Stimulated activated memory B cell treated with anti-CD40 and anti-IgM and Interleukin-4, amounts not matched to agents 10 μg/mL and 1 μg/mL and 100 μg/mL, for 72 hours (primary cell): ENCODE measurements at regions not wholly inside any gene's neighbourhood (a gene's known extent, or its start where the extent isn't known, plus 50 kb on each side); places are given as distances from the start of the nearest gene placed in this dataset.

Experiments used
- ATAC-seq: fragments of 150-1000 bp; cut with Tn5 transposase; 2 replicates; pipeline ENCODE4 v1.10.0; 2021
- H3K27ac Mint-ChIP-seq: one replicate; pipeline ENCODE4 v1.8.0; 2022; ENCODE audit warnings: mild to moderate bottlenecking, mixed read lengths
- H3K27me3 Mint-ChIP-seq: one replicate; pipeline ENCODE4 v1.8.0; 2022; ENCODE audit warnings: mixed read lengths
- H3K36me3 Mint-ChIP-seq: one replicate; pipeline ENCODE4 v1.8.0; 2022; ENCODE audit warnings: mixed read lengths
- H3K4me1 Mint-ChIP-seq: one replicate; pipeline ENCODE4 v1.8.0; 2022; ENCODE audit warnings: mixed read lengths
- H3K4me3 Mint-ChIP-seq: one replicate; pipeline ENCODE4 v1.8.0; 2022; ENCODE audit warnings: mild to moderate bottlenecking, moderate library complexity, mixed read lengths
- H3K9me3 Mint-ChIP-seq: one replicate; pipeline ENCODE4 v1.8.0; 2022; ENCODE audit warnings: mixed read lengths

DNA sequence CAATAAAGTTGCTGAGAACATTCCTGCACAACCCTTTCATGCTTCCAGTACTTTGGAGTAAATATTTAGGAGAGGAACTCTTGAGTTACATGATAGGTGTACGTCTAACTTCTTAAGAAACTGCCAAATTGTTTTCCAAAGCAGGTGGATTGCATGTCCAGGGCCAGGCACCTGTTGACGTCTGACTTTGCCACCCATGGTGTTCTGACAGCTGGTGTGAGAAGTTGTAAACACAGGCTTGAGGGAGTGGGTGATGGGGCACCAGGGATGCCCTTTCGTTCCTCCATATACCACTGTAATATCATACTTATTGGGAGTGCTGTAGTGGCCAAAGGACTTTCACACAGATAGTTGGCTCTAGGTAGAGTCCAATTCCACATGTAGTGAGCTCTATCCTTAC is 352.1 kb downstream of the GADD45G start:
- no peak overlapping the region for H3K4me3 Mint-ChIP-seq
- H3K4me1 Mint-ChIP-seq = peaks cover 10% of the 10 kb centered on the region
- H3K9me3 Mint-ChIP-seq = no peaks in the 10 kb centered on the region
- ATAC-seq = no peak
- H3K27ac Mint-ChIP-seq = no peak overlapping the region
- H3K36me3 Mint-ChIP-seq = no peaks in the 10 kb centered on the region
- no peaks in the 10 kb centered on the region for H3K27me3 Mint-ChIP-seq

DNA sequence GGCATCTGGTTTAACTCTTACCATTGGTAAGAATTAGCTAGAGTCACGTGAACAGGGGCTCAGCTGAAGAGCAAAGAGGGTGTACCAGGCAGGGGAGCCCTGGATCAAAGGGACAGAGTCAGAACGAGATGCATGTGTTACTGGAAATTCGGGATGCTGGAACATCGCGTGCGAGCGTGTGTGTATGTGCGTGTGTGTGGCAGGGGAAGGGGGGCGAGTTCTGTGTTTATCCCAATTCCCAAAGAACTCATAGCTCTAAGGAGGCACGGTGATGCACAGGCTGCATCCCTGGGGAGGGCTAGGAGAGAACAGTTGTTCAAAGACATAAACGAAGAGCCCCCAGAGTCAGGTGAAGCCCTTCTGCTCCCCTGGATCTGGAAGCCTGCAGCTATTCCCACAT is 353.3 kb downstream of the GADD45G start:
- Mint-ChIP-seq H3K4me1 (peaks cover 15% of the 10 kb centered on the region), H3K27me3 (no peaks in the 10 kb centered on the region), H3K27ac (no peak overlapping the region), H3K4me3 (no peak overlapping the region), H3K36me3 (no peaks in the 10 kb centered on the region), H3K9me3 (no peaks in the 10 kb centered on the region)
- ATAC-seq = no peak

- ATAC-seq = no peak
These were observed 357.0 kb downstream of the GADD45G start for GRCh38 chr9:89961616-89962341.

DNA sequence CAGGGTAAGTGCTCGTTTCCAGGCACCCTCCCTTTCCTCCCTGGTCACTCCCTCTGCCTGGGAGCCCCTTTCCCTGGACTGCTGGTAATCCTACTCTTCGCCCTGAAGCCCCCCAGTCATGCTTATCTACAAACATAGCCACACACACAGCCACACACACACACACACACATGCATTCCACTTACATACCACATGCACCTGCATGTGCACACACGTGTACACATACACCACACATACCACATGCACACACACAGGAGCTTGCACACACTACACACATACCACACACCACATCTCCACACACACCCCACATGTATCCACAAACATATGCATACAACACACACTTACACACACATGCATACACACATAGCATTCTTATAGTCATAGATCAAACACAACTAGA is 358.5 kb downstream of the GADD45G start:
- no peak for ATAC-seq
- Mint-ChIP-seq H3K4me3 (no peak overlapping the region), H3K36me3 (no peaks in the 10 kb centered on the region), H3K4me1 (peaks cover 15% of the 10 kb centered on the region), H3K27ac (no peak overlapping the region), H3K27me3 (no peaks in the 10 kb centered on the region), H3K9me3 (no peaks in the 10 kb centered on the region)

More at GRCh38 chr9:89961616-89962341, 357.0 kb downstream of the GADD45G start:
- peaks cover 15% of the 10 kb centered on the region for H3K4me1 Mint-ChIP-seq
- H3K36me3 Mint-ChIP-seq = no peaks in the 10 kb centered on the region
- no peak overlapping the region for H3K4me3 Mint-ChIP-seq
- peak overlapping the region; percentile 40 for H3K27ac Mint-ChIP-seq
- no peaks in the 10 kb centered on the region for H3K9me3 Mint-ChIP-seq
- no peaks in the 10 kb centered on the region for H3K27me3 Mint-ChIP-seq

DNA sequence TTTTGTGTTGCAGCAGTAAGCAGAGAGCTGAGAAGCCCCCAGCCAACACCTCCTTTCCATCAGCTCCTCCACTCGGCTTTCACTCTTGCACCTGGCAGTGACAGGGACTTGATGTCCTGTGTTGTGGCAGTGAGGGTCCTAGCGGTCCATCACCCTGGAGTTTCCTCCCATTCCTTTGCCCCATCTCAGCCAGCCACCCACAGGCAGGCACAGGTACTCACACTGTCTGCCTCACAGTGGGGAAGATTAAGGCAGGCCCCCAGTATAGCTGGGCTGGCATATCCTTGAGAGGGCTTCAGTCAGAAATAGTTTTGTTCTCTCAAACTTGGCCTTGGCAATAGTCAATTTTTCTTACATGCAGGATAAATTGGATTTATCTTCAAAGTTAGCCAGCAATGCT is 362.7 kb downstream of the GADD45G start:
- no peaks in the 10 kb centered on the region for H3K27me3 Mint-ChIP-seq

GRCh38 chr9:89969156-89969675 is 364.4 kb downstream of the GADD45G start:
- Mint-ChIP-seq H3K27ac (no peak overlapping the region), H3K4me3 (no peak overlapping the region), H3K36me3 (no peaks in the 10 kb centered on the region), H3K4me1 (peaks cover 7% of the 10 kb centered on the region), H3K9me3 (peaks cover 3% of the 10 kb centered on the region), H3K27me3 (no peaks in the 10 kb centered on the region)
- ATAC-seq = no peak

More for the DNA sequence above, 362.7 kb downstream of the GADD45G start:
- Mint-ChIP-seq H3K27ac (no peak overlapping the region), H3K9me3 (no peaks in the 10 kb centered on the region), H3K4me1 (peaks cover 7% of the 10 kb centered on the region), H3K36me3 (no peaks in the 10 kb centered on the region), H3K4me3 (no peak overlapping the region)
- no peak for ATAC-seq

DNA sequence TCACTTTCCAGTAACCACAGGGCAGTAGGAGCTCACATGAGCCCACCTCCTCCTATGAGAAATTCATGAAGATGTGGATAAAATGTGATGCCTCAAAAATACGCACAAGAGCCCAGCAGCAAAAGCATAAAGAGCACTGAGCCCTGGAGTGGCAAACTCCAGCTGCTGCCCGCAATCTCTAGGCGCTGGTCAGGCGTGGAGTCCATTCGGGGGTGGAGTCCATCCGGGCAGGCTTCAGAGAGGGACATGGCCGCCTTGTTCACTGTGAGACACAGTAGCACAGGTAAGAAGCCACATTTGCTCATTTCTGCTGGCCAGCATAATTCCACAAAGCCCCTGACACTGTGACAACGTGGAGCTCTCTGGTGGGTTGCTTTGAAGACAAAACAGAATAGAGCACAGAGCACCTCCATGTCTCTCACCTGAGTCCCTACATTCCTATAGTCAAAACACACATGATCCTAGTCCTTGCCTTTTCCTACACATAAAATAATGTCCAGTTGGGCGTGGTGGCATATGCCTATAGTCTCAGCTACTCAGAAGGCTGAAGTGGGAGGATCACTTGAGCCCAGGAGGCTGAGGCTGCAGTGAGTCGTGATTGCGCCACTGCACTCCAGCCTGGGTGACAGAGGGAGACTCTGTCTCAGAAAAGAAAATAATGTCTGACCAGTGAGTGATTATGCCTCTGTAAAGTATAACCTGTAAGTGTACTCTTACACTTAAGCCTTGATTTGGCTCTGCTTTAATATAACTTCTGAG is 365.2 kb downstream of the GADD45G start:
- Mint-ChIP-seq H3K4me3 (no peak overlapping the region), H3K36me3 (no peaks in the 10 kb centered on the region)
- ATAC-seq = no peak

GRCh38 chr9:89970701-89971100 is 365.9 kb downstream of the GADD45G start:
- no peaks in the 10 kb centered on the region for H3K27me3 Mint-ChIP-seq
- H3K4me3 Mint-ChIP-seq = no peak overlapping the region
- H3K36me3 Mint-ChIP-seq = no peaks in the 10 kb centered on the region
- H3K27ac Mint-ChIP-seq = no peak overlapping the region
- no peak for ATAC-seq
- H3K9me3 Mint-ChIP-seq = peaks cover 6% of the 10 kb centered on the region
- peaks cover 7% of the 10 kb centered on the region for H3K4me1 Mint-ChIP-seq

More for the DNA sequence above, 365.2 kb downstream of the GADD45G start:
- peaks cover 7% of the 10 kb centered on the region for H3K4me1 Mint-ChIP-seq
- H3K27ac Mint-ChIP-seq = no peak overlapping the region
- peaks cover 6% of the 10 kb centered on the region for H3K9me3 Mint-ChIP-seq
- H3K27me3 Mint-ChIP-seq = no peaks in the 10 kb centered on the region

DNA sequence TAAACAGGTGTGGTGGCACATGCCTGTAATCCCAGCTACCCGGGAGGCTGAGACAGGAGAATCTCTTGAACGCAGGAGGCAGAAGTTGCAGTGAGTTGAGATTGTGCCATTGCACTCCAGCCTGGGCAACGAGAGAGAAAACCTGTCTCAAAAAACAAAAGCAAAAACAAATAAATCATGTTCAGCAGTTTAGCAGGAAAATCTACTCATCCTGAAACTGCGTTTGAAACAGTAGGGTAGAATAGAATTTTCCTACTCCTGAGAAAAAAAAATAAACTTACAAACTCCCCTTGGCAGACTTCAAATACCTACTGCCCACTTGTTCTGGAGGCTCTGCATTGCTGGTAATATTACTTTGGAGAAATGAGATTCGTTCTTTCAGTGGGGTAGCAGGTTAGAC is 367.7 kb downstream of the GADD45G start:
- H3K27me3 Mint-ChIP-seq = no peaks in the 10 kb centered on the region
- H3K4me1 Mint-ChIP-seq = peaks cover 7% of the 10 kb centered on the region
- H3K27ac Mint-ChIP-seq = no peak overlapping the region
- H3K4me3 Mint-ChIP-seq = no peak overlapping the region
- peaks cover 6% of the 10 kb centered on the region for H3K9me3 Mint-ChIP-seq
- H3K36me3 Mint-ChIP-seq = no peaks in the 10 kb centered on the region
- ATAC-seq = no peak

- H3K36me3 Mint-ChIP-seq = no peaks in the 10 kb centered on the region
- no peak for ATAC-seq
- peaks cover 6% of the 10 kb centered on the region for H3K9me3 Mint-ChIP-seq
- no peaks in the 10 kb centered on the region for H3K27me3 Mint-ChIP-seq
- no peak overlapping the region for H3K4me3 Mint-ChIP-seq
- H3K27ac Mint-ChIP-seq = no peak overlapping the region
- peaks cover under 1% of the 10 kb centered on the region for H3K4me1 Mint-ChIP-seq
These were observed 369.8 kb downstream of the GADD45G start for GRCh38 chr9:89974582-89974981.

DNA sequence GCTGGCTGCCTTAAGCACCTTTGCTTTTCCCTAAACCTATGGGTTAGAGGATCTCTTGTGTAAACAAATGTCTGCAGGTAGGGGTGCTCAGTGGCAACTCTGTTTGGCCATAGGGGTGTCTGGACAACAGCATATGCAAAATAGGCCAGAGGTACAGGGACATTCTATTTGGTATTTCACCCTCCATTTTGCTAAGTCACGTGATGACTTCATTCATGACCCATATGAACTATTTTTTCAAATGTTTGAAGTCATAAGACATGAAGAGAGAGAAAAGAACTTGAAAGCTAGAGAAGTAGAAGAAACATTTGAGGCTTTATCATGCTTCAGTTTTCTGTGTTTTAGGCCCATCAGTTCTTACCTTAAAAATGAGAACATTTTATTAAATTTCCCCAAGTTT is 370.2 kb downstream of the GADD45G start:
- Mint-ChIP-seq H3K4me3 (no peak overlapping the region), H3K36me3 (no peaks in the 10 kb centered on the region), H3K27ac (no peak overlapping the region), H3K4me1 (no peaks in the 10 kb centered on the region), H3K27me3 (no peaks in the 10 kb centered on the region), H3K9me3 (peaks cover 6% of the 10 kb centered on the region)
- ATAC-seq = no peak

DNA sequence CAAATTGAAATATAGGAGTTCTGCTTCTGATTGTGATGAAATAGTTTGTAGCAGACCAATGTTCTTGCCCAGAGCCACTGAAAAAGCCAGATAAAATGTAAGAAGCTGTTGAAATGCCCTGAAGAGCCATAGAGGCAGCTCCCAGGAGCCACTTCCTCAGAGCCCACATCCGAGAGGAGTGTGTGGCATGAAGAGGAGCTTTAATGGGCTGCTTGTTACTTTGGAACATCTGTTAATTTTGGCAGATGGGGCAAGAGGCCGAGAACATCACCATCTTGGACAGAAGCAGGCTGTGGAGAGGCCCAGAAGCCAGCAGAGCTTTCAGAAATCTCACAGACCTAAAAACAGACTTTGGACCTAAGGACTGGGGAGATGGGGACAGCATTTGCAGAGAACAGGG is 370.8 kb downstream of the GADD45G start:
- H3K27me3 Mint-ChIP-seq = no peaks in the 10 kb centered on the region
- H3K36me3 Mint-ChIP-seq = no peaks in the 10 kb centered on the region
- H3K4me1 Mint-ChIP-seq = no peaks in the 10 kb centered on the region
- peaks cover 6% of the 10 kb centered on the region for H3K9me3 Mint-ChIP-seq
- H3K4me3 Mint-ChIP-seq = no peak overlapping the region
- no peak for ATAC-seq
- no peak overlapping the region for H3K27ac Mint-ChIP-seq

DNA sequence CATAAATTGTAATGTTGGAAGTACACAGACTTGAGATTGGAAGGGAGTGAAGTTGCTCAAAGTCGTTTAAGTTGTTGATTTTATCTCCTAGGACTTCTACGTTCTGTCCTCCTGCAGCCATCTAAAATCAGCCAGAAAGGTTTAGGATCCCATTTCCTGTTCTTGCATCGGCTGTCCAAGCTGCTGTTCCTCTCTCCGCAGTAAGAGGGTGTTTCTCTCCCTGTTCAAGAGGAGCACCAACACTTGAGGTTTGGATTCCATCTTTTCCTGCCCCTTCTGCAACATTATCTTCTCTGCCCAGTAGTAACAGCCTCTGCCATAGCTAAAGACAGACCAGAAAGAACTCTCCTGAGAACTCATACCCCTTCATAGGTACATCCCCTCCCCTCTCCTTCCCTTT is 373.4 kb downstream of the GADD45G start:
- Mint-ChIP-seq H3K4me3 (no peak overlapping the region), H3K9me3 (peaks cover 6% of the 10 kb centered on the region), H3K27ac (no peak overlapping the region), H3K4me1 (no peaks in the 10 kb centered on the region), H3K27me3 (peaks cover 15% of the 10 kb centered on the region), H3K36me3 (no peaks in the 10 kb centered on the region)
- ATAC-seq = no peak

- peaks cover 16% of the 10 kb centered on the region for H3K27me3 Mint-ChIP-seq
- H3K27ac Mint-ChIP-seq = no peak overlapping the region
- H3K9me3 Mint-ChIP-seq = no peaks in the 10 kb centered on the region
- H3K4me1 Mint-ChIP-seq = no peaks in the 10 kb centered on the region
- no peaks in the 10 kb centered on the region for H3K36me3 Mint-ChIP-seq
- H3K4me3 Mint-ChIP-seq = no peak overlapping the region
- ATAC-seq = no peak
These were observed 375.8 kb downstream of the GADD45G start for GRCh38 chr9:89980600-89980999.

DNA sequence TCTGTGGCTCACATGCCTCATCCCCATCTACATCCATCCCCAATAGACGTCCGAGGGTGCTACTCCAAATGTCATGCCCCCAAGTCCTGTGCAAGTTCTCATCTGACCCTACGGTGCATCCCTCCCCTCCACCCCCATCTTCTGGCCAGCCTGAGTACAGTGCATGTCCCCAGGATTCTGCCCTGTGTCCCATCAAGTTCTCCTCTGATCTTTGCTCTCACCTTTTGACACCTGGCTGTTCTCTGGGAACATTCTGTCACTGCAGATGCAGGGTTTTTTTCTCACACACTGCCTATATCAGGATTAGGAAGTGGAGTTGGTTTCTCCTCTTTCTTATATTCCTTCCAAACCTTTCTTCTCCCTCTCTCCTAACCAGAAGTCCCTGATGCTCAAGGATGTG is 377.2 kb downstream of the GADD45G start:
- ATAC-seq = no peak
- Mint-ChIP-seq H3K9me3 (no peaks in the 10 kb centered on the region), H3K4me1 (no peaks in the 10 kb centered on the region), H3K27ac (no peak overlapping the region), H3K36me3 (no peaks in the 10 kb centered on the region), H3K4me3 (no peak overlapping the region), H3K27me3 (peaks cover 16% of the 10 kb centered on the region)

- no peak for ATAC-seq
- no peaks in the 10 kb centered on the region for H3K9me3 Mint-ChIP-seq
- peaks cover 16% of the 10 kb centered on the region for H3K27me3 Mint-ChIP-seq
- H3K4me3 Mint-ChIP-seq = no peak overlapping the region
- no peak overlapping the region for H3K27ac Mint-ChIP-seq
- no peaks in the 10 kb centered on the region for H3K36me3 Mint-ChIP-seq
- no peaks in the 10 kb centered on the region for H3K4me1 Mint-ChIP-seq
These were observed 378.6 kb downstream of the GADD45G start for GRCh38 chr9:89983411-89983810.
